Activated CD4-positive, alpha-beta T cell treated with anti-CD3 and anti-CD28 coated beads for 24 hours (primary cell): ENCODE measurements at regions not wholly inside any gene's neighbourhood (a gene's known extent, or its start where the extent isn't known, plus 50 kb on each side); places are given as distances from the start of the nearest gene placed in this dataset.
"Not testable (repeated sequence)": the region's sequence is repeated elsewhere in the genome, so short reads cannot be mapped to it uniquely, and the experiment has no call there.

Experiments
- DNase-seq, 2 donors: peaks; one replicate each; pipeline ENCODE4 v3.0.0-alpha.2; 2020; ENCODE audit warnings: low read depth in 2 of 2

DNA sequence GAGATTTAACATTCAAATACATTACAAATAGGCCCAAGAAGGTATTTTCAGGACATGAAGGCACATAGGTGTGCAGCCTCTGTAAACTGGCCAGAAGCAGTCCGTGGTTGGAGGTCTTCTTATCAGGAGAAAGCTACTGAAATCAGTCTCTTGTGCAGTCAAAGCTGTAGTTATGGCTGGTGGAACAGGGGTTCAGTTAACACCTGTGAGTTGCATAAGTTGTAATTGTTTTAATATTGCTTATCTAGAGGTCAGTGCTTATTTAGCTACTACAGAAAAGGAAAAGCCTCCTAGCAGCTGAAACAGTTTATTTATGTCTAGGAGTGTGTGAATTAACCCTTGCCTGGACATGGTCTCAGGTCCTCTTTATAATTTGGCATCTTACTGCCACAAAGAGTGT is 377.6 kb upstream of the MDGA2 start:
- DNase-seq, result no peak

DNA sequence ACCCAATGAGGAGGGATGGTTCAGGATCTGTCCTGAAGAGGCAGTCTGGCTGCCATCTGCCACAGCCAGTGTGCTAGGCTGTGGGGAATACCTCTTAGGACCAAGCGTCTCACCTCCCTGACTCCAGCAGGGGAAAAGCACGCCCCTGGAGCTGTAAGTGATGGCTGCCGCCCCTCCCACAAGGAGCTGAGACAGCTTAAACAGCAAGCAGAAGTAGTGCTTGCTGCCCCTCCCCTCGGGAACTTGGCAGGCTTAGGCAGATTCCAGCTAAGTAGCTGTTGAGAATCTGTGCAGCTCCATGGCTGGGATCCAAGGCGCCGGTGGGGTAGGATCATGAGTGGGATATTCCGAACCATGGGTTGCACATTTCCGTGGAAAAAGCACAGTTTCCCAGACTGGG is 360.4 kb upstream of the MDGA2 start:
- DNase-seq, result no peak

DNA sequence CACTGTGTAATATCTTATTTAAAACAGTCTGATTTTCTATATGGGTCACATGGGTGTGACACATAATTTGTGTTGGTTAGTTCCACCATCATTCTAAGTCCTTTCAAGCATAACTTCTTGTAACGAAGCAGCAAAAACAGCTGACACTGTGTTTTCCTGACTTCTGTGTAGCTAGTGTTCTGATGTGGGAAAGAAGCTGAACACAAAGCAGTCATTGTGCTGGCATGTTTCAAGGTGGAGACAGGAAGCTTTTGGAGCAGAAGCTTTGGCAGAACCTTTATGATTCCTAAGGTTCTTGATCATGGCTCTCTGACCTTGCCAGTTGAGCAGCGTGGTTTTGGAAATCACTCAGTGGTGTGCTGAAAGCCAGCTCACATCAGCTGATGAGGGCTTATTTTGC is 351.7 kb upstream of the MDGA2 start:
- DNase-seq, result no peak

DNA sequence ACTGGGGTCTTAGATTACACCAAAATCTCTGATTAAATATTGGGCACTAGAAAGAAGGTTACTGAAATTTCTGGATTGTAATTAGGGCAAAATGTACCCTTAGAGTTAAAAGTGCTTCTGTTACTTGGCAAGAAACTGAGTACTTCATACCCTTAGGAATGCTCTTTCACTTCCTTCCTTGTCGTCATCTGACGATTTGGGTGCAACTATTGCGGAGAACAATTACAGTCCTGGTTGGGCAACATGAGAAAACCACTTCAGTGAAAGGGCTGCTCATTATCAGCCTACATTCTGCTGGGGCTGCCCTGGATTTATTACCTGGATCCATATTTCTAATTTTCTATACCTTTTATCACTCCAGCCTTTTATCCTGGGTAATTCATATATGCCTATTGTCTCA is 348.5 kb upstream of the MDGA2 start:
- no peak for DNase-seq

DNA sequence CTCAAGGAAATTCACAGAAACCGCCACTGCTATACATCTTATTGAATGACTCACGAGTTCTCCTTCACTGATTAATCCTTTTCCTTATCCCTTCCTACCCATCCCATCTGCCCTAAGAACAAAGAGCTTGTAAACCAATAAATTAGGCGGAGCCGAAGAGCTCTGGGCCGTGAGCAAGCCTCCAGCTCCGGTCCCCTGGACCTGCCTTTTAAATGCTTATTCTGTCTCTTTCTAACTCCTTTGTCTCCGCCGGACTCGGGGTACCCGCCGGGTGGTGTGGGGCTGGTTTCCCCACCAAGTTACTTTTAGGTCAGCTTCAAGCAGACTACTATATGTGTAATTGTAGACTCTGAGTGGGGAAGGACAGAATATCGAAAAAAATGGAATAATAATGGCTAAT is 336.1 kb upstream of the MDGA2 start:
- DNase-seq, result not testable (repeated sequence)

DNA sequence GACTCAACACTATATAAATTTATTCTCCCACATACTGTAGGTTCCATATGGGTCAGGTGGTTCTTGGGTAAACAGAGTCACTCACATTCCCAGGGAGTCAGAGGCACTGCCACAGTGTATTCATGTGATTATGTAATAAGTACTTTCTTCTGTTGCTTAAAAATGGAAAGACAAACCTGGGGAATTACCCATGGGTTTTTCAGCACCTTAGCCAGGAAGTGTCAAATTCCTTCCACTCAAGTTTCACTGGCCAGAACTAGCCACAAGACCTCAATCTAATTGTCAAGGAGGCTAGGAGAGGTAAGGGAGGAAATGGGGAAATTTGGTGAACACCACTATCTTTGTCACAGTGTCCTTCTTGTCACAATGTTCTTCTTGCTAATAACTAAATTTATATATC is 333.2 kb upstream of the MDGA2 start:
- no peak for DNase-seq

DNA sequence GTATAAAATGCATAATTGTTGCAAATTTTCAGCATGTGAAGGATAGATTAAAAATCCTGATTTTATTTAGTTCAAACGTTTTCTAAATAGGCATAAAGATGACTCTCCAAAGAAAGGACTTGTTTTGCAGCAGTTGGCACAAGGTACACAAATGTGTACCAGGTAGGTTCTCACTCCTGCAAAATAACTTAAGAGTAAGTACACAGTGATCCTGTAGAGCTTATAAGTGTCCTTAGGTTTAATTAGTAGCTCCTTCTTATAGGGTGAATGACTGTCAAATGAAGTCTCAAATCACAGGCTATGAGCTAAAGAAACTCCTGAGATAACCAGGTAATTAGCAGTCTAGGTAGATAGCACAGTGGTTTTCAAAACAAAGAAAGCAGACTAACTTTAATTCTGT is 330.6 kb upstream of the MDGA2 start:
- DNase-seq, result no peak

DNA sequence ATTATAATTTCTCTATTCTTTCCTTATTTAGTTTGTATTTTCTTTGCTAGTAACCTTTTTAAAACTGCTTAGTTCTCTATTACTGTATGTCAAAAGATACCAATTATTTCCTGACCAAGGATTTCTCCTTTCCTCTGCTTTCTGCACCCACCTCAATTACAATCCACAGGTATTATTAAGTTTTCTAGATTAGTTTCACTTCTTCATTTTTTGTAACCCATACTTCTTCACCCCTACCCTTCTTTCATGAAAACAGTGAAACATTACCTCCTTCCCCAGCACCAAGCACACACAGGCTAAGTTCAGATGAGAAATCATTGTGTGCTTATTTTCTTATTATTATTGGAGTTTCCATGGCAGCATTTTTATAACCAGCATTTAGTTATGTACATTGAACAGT is 318.5 kb upstream of the MDGA2 start:
- no peak for DNase-seq

DNA sequence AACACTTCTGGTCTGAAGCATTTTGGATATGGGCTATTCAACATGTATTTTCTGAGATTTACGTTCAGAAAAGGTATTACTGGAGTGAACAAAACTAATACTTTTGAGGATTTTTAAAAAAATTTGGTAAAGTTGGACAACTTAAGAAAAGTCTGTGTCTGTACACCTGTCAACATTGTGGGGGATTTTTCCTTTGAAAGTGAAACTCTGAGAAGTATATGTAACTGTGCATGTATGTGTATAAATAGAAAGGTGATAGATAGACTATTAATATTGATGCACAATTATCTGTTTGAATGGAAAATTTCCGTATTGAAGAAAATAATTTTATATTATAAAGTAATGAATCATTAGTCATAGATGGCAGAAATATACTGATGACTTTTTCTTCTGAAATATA is 312.8 kb upstream of the MDGA2 start:
- no peak for DNase-seq

DNA sequence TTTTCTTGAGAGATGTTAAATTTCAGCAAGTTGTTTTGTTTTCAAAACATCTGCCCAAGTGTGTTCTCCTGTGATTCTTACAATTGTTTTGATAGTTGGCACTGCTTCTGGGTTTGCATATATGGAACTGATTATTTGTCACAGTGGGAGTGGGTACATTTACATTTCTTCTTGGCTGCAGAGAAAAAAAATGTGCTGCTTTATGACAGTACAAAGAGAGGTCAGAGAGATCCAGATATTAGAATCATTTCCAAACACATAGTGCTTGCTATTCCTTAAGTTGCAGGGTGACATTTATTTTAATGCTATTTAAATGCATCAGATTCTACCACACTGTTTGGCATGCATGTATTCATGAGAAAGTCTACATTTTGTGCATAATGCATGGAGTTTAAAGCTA is 303.5 kb upstream of the MDGA2 start:
- DNase-seq, result no peak

DNA sequence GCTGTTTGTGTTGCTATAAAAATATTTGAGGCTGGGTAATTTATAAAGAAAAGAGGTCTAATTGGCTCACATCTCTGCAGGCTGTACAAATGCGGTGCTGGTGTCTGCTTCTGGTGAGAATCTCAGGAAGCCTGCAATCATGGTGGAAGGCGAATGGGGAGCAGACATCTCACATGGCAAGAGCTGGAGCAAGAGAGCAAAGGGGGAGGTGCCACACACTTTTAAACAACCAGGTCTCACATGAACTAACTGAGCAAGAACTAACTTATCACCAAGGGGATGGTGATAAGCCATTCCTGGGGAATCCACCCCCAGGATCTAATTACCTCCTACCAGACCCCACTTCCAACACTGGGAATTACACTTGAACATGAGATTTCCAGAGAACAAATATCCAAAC is 300.7 kb upstream of the MDGA2 start:
- no peak for DNase-seq

DNA sequence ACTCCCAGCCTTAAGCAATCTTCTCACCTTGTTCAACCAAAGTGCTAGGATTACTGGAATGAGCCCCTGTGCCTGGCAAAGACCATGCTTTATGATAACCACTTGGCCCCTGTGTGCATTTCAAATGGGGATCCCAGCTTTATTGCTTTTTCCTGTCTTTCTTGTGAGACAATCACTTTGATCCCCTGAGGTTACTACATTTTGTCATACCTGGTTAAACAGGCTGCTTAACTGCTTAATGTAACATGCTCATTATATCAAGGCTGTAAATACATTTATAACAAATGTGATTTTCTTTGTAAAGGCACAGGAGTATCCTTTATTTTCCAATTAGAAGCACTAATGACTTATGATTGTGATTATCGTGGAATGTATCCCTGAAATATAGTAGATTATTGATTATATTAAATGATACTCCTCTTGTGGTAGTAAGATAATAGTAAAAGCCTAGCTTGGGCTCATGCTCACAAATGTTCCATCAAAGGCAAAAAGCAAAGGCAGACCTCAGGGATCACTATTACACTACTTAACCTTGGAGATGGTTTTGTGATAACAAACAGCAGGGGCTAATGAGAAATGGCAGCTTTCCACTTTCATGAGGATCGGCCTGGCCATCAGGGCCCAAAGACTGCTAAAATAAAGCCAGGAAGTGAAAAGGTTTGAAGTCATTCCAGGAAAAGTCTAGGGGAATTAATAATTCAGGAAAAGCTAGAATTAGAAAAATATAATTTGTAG is 290.8 kb upstream of the MDGA2 start:
- no peak for DNase-seq

DNA sequence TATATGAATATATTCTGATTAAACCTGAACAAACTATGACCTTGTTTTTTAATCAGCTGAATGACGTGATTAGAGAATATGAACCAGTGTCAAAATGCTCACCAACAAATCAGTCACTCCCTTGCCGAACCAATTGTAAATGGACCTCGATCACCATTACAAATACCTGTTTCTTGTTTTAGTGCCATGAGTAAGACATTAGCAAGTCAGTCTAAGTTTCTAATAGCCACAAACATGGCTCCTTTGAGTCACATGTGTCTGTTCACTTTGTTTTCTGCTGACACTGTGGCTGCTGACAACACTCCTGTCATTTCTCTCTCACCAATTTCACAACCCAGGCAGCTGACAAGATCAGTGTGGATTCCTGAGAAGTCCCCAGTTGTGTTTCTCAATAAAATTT is 286.2 kb upstream of the MDGA2 start:
- DNase-seq, result no peak

DNA sequence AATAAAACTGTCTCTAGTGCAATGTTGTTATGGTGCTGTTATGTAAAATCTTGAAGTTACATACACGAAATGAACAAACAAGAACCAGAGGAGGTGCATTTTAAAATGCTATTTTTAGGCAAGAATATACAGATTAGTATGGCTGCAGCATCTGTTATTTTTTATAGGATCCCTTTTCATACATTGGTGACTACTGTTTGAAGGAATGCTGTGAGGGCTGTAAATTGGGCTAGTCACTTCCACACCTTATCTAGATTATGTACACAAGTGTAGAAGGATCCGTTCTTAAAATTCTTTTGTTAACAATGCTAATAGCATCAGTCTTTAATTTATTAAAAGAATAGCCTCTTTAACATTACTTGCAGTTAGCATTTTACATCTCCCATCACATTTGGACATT is 284.3 kb upstream of the MDGA2 start:
- DNase-seq, result no peak

DNA sequence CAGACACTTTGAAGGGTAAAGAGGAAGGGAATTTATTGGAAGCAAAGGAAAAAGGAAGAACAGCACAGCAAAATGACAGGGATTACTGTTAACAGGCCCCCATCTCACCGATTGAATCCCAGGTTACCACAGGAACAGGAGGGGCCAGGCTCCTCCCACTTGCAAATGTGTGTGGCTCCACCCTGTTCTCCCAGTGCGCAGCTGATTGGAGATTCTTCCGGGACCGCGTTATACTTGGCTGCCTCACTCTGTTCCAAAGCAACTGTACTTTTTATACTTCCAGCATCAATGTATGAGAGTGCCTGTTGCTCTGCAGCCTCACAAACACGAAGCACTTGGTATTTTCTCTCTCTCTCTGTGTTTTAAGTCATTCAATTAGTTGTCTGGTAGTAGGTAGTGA is 273.6 kb upstream of the MDGA2 start:
- no peak for DNase-seq

DNA sequence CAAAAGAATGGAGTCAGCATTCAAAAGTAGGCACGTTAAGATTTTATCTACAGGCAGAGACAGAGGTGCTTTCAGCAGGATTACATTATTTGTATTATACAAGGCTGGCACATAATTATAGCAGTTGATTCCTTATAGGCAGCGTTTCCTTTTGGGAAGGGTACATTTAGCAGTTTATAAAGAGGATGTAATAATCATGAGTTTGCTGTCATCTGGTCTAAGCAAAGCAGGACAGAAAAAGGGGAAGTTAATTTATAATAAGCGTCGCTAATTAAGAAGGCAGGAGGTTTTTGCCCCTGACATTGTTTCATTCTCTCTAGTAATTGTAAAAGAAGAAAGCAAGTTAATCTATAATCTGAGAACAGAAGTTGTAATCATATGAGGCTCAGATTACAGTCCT is 259.9 kb upstream of the MDGA2 start:
- no peak for DNase-seq

DNA sequence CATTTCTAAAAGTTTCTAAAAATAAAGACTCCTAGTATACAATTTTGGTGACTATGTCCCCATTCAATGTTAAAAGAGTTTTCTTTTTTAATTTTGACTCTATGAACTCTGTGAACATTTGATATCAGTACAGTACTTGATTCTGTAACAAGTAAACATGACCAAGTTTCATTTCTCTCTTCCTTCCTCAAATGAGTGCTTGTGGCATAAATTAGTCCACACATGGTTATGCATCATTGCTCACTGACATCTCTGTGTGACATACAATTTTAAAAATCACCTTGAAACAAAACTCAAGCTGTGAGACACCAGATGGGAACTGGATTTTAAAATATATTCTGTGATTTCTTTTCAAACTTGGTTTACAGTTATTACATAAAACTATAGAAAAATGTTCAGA is 253.9 kb upstream of the MDGA2 start:
- no peak for DNase-seq

DNA sequence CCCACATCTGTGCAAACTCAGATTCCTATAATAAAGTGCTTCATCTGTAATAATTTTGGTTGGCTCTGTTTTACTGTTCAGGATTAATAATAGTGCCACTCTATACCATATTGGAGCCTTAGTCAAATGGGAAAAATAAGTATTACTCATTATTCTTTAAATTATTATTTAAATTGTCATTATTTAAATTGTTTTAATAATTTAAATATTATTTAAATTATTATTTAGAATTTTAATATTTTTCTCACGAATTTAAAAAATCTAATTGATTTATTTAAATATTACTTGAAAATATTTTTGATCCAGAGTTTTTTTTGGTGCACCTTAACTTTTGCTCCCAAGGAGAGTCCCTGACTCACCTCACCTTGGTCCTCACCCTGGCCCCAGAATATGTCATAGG is 245.7 kb upstream of the MDGA2 start:
- DNase-seq, result no peak

DNA sequence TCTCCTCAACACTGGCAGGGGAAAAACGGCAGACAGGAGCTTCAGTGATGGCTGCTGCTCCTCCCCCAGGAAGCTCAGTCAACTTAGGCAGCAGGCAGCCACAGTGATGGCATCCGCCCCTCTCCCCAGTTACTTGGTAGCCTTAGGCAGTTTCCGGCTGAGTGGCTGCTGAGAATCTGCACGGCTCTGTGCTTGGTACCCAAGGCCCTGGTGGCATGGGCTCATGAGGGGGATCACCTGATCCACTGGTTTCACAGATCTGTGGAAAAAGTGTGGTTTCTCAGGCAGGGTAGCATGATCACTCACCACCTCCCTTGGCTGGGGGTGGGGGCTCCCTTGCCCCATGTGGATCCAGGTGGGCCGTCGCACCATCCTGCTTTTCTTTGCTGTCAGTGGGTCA is 244.6 kb upstream of the MDGA2 start:
- DNase-seq, result no peak

DNA sequence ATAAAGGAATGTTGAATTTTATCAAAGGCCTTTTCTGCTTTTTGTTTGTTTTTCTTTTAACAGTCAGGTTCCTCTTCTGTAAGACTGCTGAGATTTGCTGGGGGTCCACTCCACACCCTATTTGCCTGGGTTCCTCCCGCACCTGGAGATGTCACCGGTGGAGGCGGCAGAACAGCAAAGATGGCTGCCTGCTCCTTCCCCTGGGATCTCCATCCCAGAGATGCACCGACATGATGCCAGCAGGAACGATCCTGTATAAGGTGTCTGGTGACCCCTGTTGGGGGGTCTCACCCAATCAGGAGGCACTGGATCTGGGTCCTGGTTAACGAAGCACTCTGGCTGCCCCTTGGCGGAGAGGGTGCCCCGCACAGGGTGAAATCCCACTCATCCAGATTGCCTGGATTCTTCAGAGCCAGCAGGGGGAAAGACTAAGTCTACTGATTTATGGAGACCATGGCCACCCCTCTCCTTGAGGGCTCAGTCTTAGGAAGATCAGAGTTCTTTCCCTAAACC is 244.0 kb upstream of the MDGA2 start:
- DNase-seq, result no peak

DNA sequence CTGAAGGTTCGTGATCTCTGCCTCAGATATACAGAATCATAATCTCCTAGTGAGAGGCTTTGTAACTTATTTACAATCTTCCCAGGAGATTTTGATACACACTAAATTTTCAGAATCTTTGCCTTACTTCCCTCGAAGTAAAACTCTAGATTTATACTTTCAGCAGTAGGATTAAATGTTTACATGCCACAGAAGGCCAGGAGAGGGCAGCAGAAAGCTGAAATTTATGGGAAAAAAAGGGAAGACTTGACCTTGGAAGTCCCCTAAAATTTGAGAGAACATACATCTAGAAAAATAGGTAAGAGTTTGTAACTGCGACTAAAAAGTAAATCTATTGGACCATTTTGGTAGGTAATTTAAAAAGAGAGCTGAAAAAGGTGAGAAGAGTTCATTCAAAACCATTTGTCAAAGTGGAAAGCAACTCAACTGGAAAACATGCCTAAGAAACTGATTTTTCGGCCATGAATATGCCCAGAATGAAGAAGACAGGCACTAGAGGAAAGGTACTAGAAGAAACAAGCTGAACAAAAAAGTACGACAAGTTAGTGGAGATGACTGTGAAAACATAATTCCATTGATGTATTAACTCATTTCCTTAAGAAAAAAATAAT is 242.0 kb upstream of the MDGA2 start:
- no peak for DNase-seq

DNA sequence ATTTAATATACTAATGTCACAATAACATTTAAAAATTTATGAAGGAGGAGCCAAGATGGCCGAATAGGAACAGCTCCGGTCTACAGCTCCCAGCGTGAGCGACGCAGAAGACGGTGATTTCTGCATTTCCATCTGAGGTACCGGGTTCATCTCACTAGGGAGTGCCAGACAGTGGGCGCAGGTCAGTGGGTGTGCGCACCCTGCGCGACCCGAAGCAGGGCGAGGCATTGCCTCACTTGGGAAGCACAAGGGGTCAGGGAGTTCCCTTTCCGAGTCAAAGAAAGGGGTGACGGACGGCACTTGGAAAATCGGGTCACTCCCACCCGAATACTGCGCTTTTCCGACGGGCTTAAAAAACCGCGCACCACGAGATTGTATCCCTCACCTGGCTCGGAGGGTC is 225.7 kb upstream of the MDGA2 start:
- not testable (repeated sequence) for DNase-seq

DNA sequence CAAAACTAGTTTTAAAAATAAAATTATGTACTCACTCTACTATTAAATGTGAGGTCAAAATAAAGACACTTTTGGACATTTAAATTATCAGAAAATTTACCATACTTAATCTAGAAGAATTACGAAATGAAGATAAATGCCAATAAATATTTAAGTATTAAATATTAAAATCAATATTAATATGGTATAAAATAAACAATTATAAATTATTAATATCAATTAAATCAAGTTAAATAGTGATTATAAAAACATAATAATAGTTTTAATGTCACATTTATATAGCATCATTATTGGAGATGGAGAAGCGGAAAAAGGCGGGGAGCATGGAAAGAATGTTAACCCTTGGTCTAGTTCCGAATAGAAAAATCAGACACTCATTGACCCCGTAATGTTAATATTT is 224.3 kb upstream of the MDGA2 start:
- no peak for DNase-seq

DNA sequence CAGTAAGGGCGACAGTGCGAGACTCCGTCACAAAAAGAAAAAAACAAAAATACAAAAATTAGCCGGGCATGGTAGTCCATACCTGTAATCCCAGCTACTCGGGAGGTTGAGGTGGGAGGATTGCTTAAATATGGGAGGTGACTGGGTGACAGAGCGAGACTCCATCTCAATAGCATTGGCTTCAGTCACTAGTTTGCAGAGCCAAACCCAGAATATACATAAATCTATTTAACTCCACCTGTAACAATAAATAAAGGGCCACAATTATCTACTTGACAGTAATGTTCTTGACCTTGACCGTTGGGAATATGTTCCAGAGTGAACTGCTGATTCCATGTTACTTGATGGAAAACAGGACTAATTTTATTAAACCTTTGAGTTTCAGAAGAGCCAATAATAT is 198.9 kb upstream of the MDGA2 start:
- DNase-seq, result no peak
